Naive thymus-derived CD4-positive, alpha-beta T cell (primary cell): ENCODE measurements at regions not wholly inside any gene's neighbourhood (a gene's known extent, or its start where the extent isn't known, plus 50 kb on each side); places are given as distances from the start of the nearest gene placed in this dataset.
"Not testable (repeated sequence)": the region's sequence is repeated elsewhere in the genome, so short reads cannot be mapped to it uniquely, and the experiment has no call there.

Source experiments
- ATAC-seq: fragments of 150-1000 bp; cut with Tn5 transposase; 2 replicates; pipeline ENCODE4 v1.10.0; 2021; ENCODE audit warnings: mild to moderate bottlenecking, moderate library complexity
- CTCF ChIA-PET: fragments of 350-600 bp; sonication (Branson Sonifier 250); formaldehyde crosslinking; loops from one replicate; lab custom pipeline; 2021; ENCODE audit warnings: antibody characterized with exemption; lab: Charles Lee
- POLR2A ChIA-PET: fragments of 350-600 bp; sonication (Branson Sonifier 250); formaldehyde crosslinking; loops from one replicate; lab custom pipeline; 2021; ENCODE audit warnings: antibody characterized with exemption, inconsistent platforms; lab: Charles Lee
- DNase-seq, 9 donors: peaks; one replicate each; pipeline versions ENCODE4 v3.0.0 to v3.0.0-alpha.2; 2020 to 2022; ENCODE audit warnings: mixed read lengths in 1 of 9
- H3K27ac ChIP-seq: one replicate; pipeline ENCODE4 v1.7.0; 2013; ENCODE audit warnings: mild to moderate bottlenecking, low read depth, low read length, moderate library complexity
- H3K27me3 ChIP-seq, 2 donors: one replicate each; pipeline ENCODE4 v1.7.0; 2013; ENCODE audit warnings: low read length in 2 of 2, mild to moderate bottlenecking in 2 of 2, moderate library complexity in 2 of 2; ENCODE audit not compliant: control insufficient read depth in 2 of 2, insufficient read depth in 2 of 2
- H3K36me3 ChIP-seq, 3 experiments: 1 replicate in 2 of 3; 2 replicates in 1 of 3; pipeline ENCODE4 v1.7.0; 2013; ENCODE audit warnings: low read length in 3 of 3, mild to moderate bottlenecking in 3 of 3, moderate library complexity in 1 of 3; ENCODE audit not compliant: insufficient read depth in 3 of 3, control insufficient read depth in 2 of 3
- H3K4me1 ChIP-seq, 2 donors: one replicate each; pipeline ENCODE4 v1.7.0; 2013; ENCODE audit warnings: low read length in 2 of 2, mild to moderate bottlenecking in 2 of 2, moderate library complexity in 1 of 2; ENCODE audit not compliant: control insufficient read depth in 2 of 2, insufficient read depth in 2 of 2
- H3K4me3 ChIP-seq: 2 replicates; pipeline ENCODE4 v1.7.0; 2013; ENCODE audit warnings: mild to moderate bottlenecking, low read length
- H3K9me3 ChIP-seq, 3 experiments: 1 replicate in 2 of 3; 2 replicates in 1 of 3; pipeline ENCODE4 v1.7.0; 2013; ENCODE audit warnings: low read length in 3 of 3; ENCODE audit not compliant: control insufficient read depth in 2 of 3
- H3K27ac Mint-ChIP-seq, 9 donors: one replicate each; pipeline ENCODE4 v1.8.0; 2020 to 2022; ENCODE audit warnings: mixed read lengths in 9 of 9, mild to moderate bottlenecking in 8 of 9, moderate library complexity in 5 of 9, inconsistent platforms in 2 of 9
- H3K27me3 Mint-ChIP-seq, 5 donors: one replicate each; pipeline ENCODE4 v1.8.0; 2021 to 2022; ENCODE audit warnings: mixed read lengths in 5 of 5, mild to moderate bottlenecking in 1 of 5
- H3K36me3 Mint-ChIP-seq, 5 donors: one replicate each; pipeline ENCODE4 v1.8.0; 2020 to 2022; ENCODE audit warnings: mixed read lengths in 5 of 5, mild to moderate bottlenecking in 3 of 5, inconsistent platforms in 1 of 5
- H3K4me1 Mint-ChIP-seq, 7 donors: one replicate each; pipeline ENCODE4 v1.8.0; 2020 to 2022; ENCODE audit warnings: mixed read lengths in 7 of 7, mild to moderate bottlenecking in 3 of 7, inconsistent platforms in 1 of 7
- H3K4me3 Mint-ChIP-seq, 10 donors: one replicate each; pipeline ENCODE4 v1.8.0; 2020 to 2022; ENCODE audit warnings: mild to moderate bottlenecking in 10 of 10, mixed read lengths in 10 of 10, moderate library complexity in 6 of 10, inconsistent platforms in 2 of 10
- H3K9me3 Mint-ChIP-seq, 11 donors: one replicate each; pipeline ENCODE4 v1.8.0; 2020 to 2022; ENCODE audit warnings: mixed read lengths in 11 of 11, mild to moderate bottlenecking in 4 of 11, inconsistent platforms in 1 of 11, moderate library complexity in 1 of 11
- intact Hi-C, 2 donors: fragments of 100-400 bp; cut with micrococcal nuclease; formaldehyde crosslinking; loops; one replicate each; pipeline ENCODE4 v1.15.1; 2023

- Mint-ChIP-seq H3K27me3 (peaks cover 18 to 50% (median 25%) of the 10 kb centered on the region in 5 donors), H3K9me3 (peaks cover 0 to 11% (median 0%) of the 10 kb centered on the region in 11 donors), H3K27ac (peak overlapping the region in 1 of 9 donors; percentile 69)
- H3K4me3 Mint-ChIP-seq, POLR2A ChIA-PET, H3K4me1 ChIP-seq, H3K4me1 Mint-ChIP-seq, H3K9me3 ChIP-seq, H3K4me3 ChIP-seq, H3K36me3 ChIP-seq, ATAC-seq, H3K27me3 ChIP-seq, H3K27ac ChIP-seq, intact Hi-C loops, H3K36me3 Mint-ChIP-seq: not testable (repeated sequence)
- DNase-seq = peak in 4 of 9 donors; percentile 13 to 68 (median 36)
- CTCF ChIA-PET = interaction anchor here (0.6 to 0.7 kb wide), 2 partner anchors 417 to 421 kb away, joined by 3 to 4 read pairs; no protein-coding TSS in a partner anchor
These were observed 1011.2 kb downstream of the TMEM121 start for GRCh38 chr14:106537597-106537996.

GRCh38 chr14:106538201-106538600 lies 1011.8 kb downstream of the TMEM121 start:
- Mint-ChIP-seq H3K36me3 (peaks cover 0 to 8% (median 0%) of the 10 kb centered on the region in 5 donors), H3K27ac (no peak overlapping the region), H3K27me3 (peaks cover 18 to 49% (median 29%) of the 10 kb centered on the region in 5 donors), H3K9me3 (peaks cover 0 to 11% (median 0%) of the 10 kb centered on the region in 11 donors), H3K4me3 (no peak overlapping the region), H3K4me1 (peaks cover 0 to 9% (median 0%) of the 10 kb centered on the region in 7 donors)
- POLR2A ChIA-PET = no interaction called here
- Histone ChIP-seq H3K9me3 (no peaks in the 10 kb centered on the region), H3K27me3 (no peaks in the 10 kb centered on the region), H3K4me1 (no peaks in the 10 kb centered on the region), H3K36me3 (no peaks in the 10 kb centered on the region), H3K4me3 (no peak overlapping the region), H3K27ac (no peak overlapping the region)
- ATAC-seq (no peak), DNase-seq (no peak)
- CTCF ChIA-PET = interaction anchor here (0.6 to 1.1 kb wide), 4 partner anchors 19 to 421 kb away, joined by 3 to 4 read pairs (median 3); no protein-coding TSS in a partner anchor
- intact Hi-C loops = no loop called here

- no peak for DNase-seq
- ChIA-PET CTCF (no interaction called here), POLR2A (no interaction called here)
- Histone ChIP-seq H3K9me3 (no peaks in the 10 kb centered on the region), H3K36me3 (no peaks in the 10 kb centered on the region), H3K4me1 (no peaks in the 10 kb centered on the region), H3K27ac (no peak overlapping the region), H3K4me3 (no peak overlapping the region), H3K27me3 (no peaks in the 10 kb centered on the region)
- no peak for ATAC-seq
- Mint-ChIP-seq H3K4me3 (no peak overlapping the region), H3K9me3 (no peaks in the 10 kb centered on the region), H3K27ac (no peak overlapping the region), H3K36me3 (no peaks in the 10 kb centered on the region), H3K4me1 (peaks cover 0 to 8% (median 0%) of the 10 kb centered on the region in 7 donors), H3K27me3 (peaks cover 5 to 28% (median 14%) of the 10 kb centered on the region in 5 donors)
- intact Hi-C loops = no loop called here
These were observed 1021.5 kb downstream of the TMEM121 start for GRCh38 chr14:106547735-106548434.

- POLR2A ChIA-PET = no interaction called here
These were observed 1022.7 kb downstream of the TMEM121 start for GRCh38 chr14:106549064-106549463.

GRCh38 chr14:106551265-106551664 lies 1024.9 kb downstream of the TMEM121 start:
- DNase-seq (peak in 1 of 9 donors; percentile 6), ATAC-seq (peak; percentile 40)
- Histone ChIP-seq H3K27me3 (no peaks in the 10 kb centered on the region), H3K27ac (no peak overlapping the region), H3K36me3 (no peaks in the 10 kb centered on the region), H3K9me3 (no peaks in the 10 kb centered on the region), H3K4me1 (no peaks in the 10 kb centered on the region), H3K4me3 (no peak overlapping the region)
- H3K4me1 Mint-ChIP-seq = peaks cover 0 to 8% (median 0%) of the 10 kb centered on the region in 7 donors
- POLR2A ChIA-PET = no interaction called here
- intact Hi-C loops = no loop called here
- CTCF ChIA-PET = no interaction called here
- no peaks in the 10 kb centered on the region for H3K9me3 Mint-ChIP-seq
- H3K27ac Mint-ChIP-seq = no peak overlapping the region
- no peaks in the 10 kb centered on the region for H3K36me3 Mint-ChIP-seq
- H3K27me3 Mint-ChIP-seq = peaks cover 0 to 26% (median 5%) of the 10 kb centered on the region in 5 donors
- H3K4me3 Mint-ChIP-seq = no peak overlapping the region

More at GRCh38 chr14:106549064-106549463, 1022.7 kb downstream of the TMEM121 start:
- Histone ChIP-seq H3K9me3 (no peaks in the 10 kb centered on the region), H3K27me3 (no peaks in the 10 kb centered on the region), H3K4me1 (no peaks in the 10 kb centered on the region), H3K4me3 (no peak overlapping the region), H3K36me3 (no peaks in the 10 kb centered on the region), H3K27ac (no peak overlapping the region)
- Mint-ChIP-seq H3K4me3 (no peak overlapping the region), H3K27ac (no peak overlapping the region), H3K4me1 (peaks cover 0 to 8% (median 0%) of the 10 kb centered on the region in 7 donors), H3K27me3 (peaks cover 5 to 31% (median 10%) of the 10 kb centered on the region in 5 donors), H3K36me3 (no peaks in the 10 kb centered on the region), H3K9me3 (no peaks in the 10 kb centered on the region)
- no peak for ATAC-seq
- no peak for DNase-seq
- intact Hi-C loops = no loop called here
- CTCF ChIA-PET = no interaction called here

- H3K4me3 Mint-ChIP-seq, H3K9me3 Mint-ChIP-seq, H3K9me3 ChIP-seq, H3K4me3 ChIP-seq, H3K4me1 Mint-ChIP-seq, DNase-seq, H3K4me1 ChIP-seq, H3K36me3 Mint-ChIP-seq, ATAC-seq, H3K27ac ChIP-seq, H3K27me3 ChIP-seq, intact Hi-C loops, H3K36me3 ChIP-seq: not testable (repeated sequence)
- peak overlapping the region in 1 of 9 donors; percentile 47 for H3K27ac Mint-ChIP-seq
- CTCF ChIA-PET = interaction anchor here (0.7 to 1.4 kb wide), 3 partner anchors 20 to 82 kb away, joined by 3 read pairs; no protein-coding TSS in a partner anchor
- POLR2A ChIA-PET = interaction anchor here (0.7 to 0.8 kb wide), 2 partner anchors 47 to 86 kb away, joined by 3 read pairs; no protein-coding TSS in a partner anchor
- H3K27me3 Mint-ChIP-seq = peaks cover 4 to 29% (median 13%) of the 10 kb centered on the region in 5 donors
These were observed 1029.8 kb downstream of the TMEM121 start for GRCh38 chr14:106556211-106556610.
